ENCODE measurements at regions not wholly inside any gene's neighbourhood (a gene's known extent, or its start where the extent isn't known, plus 50 kb on each side); places are given as distances from the start of the nearest gene placed in this dataset.

GRCh38 chr2:236503100-236503499 lies 66.5 kb upstream of the ACKR3 start:
- TF ChIP-seq CTCF (IDR thresholded peaks at IDR 0.05; ENCODE audit: insufficient read depth, low read length, poor library complexity, severe bottlenecking) (no peak), EZH2phosphoT487 (conservative IDR thresholded peaks at IDR 0.05; ENCODE audit: low read length) (no peak)
